ENCODE measurements at regions not wholly inside any gene's neighbourhood (a gene's known extent, or its start where the extent isn't known, plus 50 kb on each side); places are given as distances from the start of the nearest gene placed in this dataset.

DNA sequence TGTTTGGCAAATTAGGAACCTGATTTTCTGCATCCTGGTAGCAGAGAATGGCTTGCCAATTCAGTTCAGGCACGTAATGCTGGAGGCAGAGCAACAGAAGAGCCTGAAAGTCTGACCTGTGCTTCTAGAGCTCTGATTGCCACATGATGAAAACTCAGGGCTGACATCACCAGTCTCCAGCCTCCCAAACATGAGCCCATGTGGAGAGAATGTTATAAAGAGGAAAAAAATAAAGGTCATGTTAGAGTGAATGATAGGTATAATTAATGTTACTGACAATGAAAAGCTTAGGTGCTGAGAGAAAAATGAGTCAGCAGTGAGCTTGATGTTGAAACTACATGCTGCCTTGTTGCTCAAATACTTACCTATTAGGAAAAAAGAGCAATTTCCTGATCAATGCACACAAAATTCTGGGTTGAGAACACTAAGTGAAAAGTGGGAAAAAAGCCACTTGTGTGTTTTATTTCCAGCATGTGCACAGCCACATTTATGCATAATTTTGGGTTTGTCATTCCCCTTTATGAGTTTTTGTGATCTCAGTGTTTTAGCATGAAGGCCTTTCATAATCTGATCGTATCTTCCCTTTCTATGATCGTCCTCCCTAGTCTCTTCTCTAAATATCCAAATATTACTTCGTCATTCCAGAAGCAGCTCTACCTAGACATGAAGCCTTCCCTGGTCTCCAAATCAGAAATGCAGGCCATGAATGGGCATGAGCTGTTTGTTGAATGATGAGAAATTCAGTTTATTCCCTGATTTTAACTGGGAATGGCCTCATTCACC lies 113.3 kb upstream of the CPEB2 start:
- Mint-ChIP-seq H3K27ac (ENCODE audit: unreplicated experiment) (no peak overlapping the region), H3K4me1 (ENCODE audit: unreplicated experiment) (no peaks in the 10 kb centered on the region), H3K4me3 (ENCODE audit: unreplicated experiment) (no peak overlapping the region), H3K36me3 (ENCODE audit: low read depth, unreplicated experiment) (no peaks in the 10 kb centered on the region), H3K9me3 (ENCODE audit: unreplicated experiment) (no peaks in the 10 kb centered on the region), H3K27me3 (ENCODE audit: unreplicated experiment) (no peaks in the 10 kb centered on the region)
- no peak for DNase-seq (ENCODE audit: low spot score)
- TF ChIP-seq, protein P1, sequence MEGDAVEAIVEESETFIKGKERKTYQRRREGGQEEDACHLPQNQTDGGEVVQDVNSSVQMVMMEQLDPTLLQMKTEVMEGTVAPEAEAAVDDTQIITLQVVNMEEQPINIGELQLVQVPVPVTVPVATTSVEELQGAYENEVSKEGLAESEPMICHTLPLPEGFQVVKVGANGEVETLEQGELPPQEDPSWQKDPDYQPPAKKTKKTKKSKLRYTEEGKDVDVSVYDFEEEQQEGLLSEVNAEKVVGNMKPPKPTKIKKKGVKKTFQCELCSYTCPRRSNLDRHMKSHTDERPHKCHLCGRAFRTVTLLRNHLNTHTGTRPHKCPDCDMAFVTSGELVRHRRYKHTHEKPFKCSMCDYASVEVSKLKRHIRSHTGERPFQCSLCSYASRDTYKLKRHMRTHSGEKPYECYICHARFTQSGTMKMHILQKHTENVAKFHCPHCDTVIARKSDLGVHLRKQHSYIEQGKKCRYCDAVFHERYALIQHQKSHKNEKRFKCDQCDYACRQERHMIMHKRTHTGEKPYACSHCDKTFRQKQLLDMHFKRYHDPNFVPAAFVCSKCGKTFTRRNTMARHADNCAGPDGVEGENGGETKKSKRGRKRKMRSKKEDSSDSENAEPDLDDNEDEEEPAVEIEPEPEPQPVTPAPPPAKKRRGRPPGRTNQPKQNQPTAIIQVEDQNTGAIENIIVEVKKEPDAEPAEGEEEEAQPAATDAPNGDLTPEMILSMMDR (IDR thresholded peaks at IDR 0.05; ENCODE audit: unreplicated experiment), result no peak

DNA sequence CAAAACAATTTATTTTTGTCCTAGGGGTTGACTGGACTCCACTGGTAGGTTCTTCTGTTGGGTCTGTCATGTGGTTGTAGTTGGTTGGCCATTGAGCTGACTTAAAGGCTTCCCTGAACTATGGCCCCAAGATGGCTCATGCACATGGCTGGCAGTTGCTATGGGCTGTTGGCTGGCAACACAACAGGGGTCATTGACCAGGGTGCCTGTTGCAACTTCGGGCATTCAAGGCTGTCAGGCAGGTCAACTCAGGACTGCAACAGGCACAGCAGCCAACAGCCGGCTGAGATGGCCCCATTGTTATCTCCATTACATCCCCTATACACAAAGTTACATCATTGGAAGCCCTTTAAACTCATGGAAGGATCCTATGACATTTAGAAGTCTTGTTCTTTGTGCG lies 109.7 kb upstream of the CPEB2 start:
- no peak for DNase-seq (ENCODE audit: low spot score)
- Mint-ChIP-seq H3K4me3 (ENCODE audit: unreplicated experiment) (no peak overlapping the region), H3K36me3 (ENCODE audit: low read depth, unreplicated experiment) (no peaks in the 10 kb centered on the region), H3K27me3 (ENCODE audit: unreplicated experiment) (peaks cover 2% of the 10 kb centered on the region), H3K9me3 (ENCODE audit: unreplicated experiment) (no peaks in the 10 kb centered on the region), H3K4me1 (ENCODE audit: unreplicated experiment) (no peaks in the 10 kb centered on the region), H3K27ac (ENCODE audit: unreplicated experiment) (no peak overlapping the region)
- TF ChIP-seq, protein P1 (IDR thresholded peaks at IDR 0.05; ENCODE audit: unreplicated experiment), result no peak

DNA sequence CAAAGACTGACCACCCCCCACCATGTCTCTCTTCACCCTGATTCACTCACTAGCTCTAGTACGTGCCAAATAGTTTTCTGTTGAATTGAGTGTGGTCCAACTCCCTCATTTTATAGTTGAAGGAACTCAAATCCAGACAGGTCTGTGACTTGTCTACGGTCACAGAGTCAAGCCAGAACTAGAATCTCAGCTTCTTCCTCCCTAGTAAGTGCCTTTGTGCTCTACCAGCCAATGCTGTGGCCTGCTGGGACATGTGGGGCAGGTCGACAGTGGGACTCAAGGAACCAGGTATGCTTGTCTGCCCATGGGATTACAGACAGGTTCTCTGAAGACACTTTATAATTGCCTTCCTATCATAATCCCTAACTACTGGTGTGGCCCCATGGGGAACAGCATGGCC lies 108.6 kb upstream of the CPEB2 start:
- H3K27ac Mint-ChIP-seq (ENCODE audit: unreplicated experiment), result no peak overlapping the region
- H3K4me1 Mint-ChIP-seq (ENCODE audit: unreplicated experiment), result no peaks in the 10 kb centered on the region
- no peak for DNase-seq (ENCODE audit: low spot score)
- H3K4me3 Mint-ChIP-seq (ENCODE audit: unreplicated experiment), result no peak overlapping the region
- no peaks in the 10 kb centered on the region for H3K36me3 Mint-ChIP-seq (ENCODE audit: low read depth, unreplicated experiment)
- TF ChIP-seq, protein P1 (IDR thresholded peaks at IDR 0.05; ENCODE audit: unreplicated experiment), result no peak
- H3K9me3 Mint-ChIP-seq (ENCODE audit: unreplicated experiment), result no peaks in the 10 kb centered on the region
- peaks cover 2% of the 10 kb centered on the region for H3K27me3 Mint-ChIP-seq (ENCODE audit: unreplicated experiment)

DNA sequence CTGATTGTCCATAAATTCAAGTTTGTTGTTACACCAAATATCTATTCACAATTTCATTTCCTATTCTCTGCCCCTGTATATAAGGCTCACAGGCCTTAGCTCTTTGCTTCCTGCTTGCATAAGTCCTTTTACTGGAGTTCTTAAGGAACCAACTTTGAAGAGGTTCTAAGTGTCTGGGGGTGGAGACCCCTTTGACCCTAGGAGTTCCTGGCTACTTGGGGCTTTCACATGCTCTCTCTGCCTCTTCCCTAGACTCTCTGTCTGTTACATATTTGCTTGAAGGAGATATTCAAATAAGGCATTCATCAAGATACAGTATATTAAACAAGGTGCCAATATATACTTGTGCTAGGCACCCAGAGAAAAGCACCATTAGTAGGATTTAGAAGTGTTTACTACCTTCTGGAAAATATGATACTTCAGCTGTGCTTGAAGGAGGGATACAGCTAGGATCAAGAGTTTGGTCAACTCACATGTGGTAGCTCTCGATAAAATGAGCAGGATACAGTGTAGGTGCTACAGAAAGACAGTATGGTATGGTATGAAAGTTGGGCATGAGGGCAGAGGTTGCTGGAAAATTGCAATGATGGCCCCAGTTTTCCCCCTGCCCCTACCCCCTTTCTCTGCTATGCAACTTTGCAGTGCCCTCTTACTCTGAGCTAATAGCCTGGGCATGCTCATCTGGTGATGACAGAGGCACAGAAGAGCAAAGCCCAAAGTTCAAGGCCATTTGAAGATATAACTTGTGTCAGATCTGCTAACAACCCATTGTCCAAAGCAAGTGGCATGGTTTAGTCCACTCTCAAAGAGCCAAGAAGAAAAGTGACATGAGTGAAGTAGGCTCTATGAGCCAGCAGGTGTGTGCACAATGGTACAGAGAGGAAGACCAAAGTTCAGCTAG lies 107.6 kb upstream of the CPEB2 start:
- Mint-ChIP-seq H3K4me3 (ENCODE audit: unreplicated experiment) (no peak overlapping the region), H3K27ac (ENCODE audit: unreplicated experiment) (no peak overlapping the region), H3K9me3 (ENCODE audit: unreplicated experiment) (no peaks in the 10 kb centered on the region), H3K27me3 (ENCODE audit: unreplicated experiment) (peaks cover 2% of the 10 kb centered on the region), H3K4me1 (ENCODE audit: unreplicated experiment) (no peaks in the 10 kb centered on the region), H3K36me3 (ENCODE audit: low read depth, unreplicated experiment) (no peaks in the 10 kb centered on the region)
- DNase-seq (ENCODE audit: low spot score), result no peak
- TF ChIP-seq, protein P1 (IDR thresholded peaks at IDR 0.05; ENCODE audit: unreplicated experiment), result no peak
